ENCODE measurements at regions not wholly inside any gene's neighbourhood (a gene's known extent, or its start where the extent isn't known, plus 50 kb on each side); places are given as distances from the start of the nearest gene placed in this dataset.

DNA sequence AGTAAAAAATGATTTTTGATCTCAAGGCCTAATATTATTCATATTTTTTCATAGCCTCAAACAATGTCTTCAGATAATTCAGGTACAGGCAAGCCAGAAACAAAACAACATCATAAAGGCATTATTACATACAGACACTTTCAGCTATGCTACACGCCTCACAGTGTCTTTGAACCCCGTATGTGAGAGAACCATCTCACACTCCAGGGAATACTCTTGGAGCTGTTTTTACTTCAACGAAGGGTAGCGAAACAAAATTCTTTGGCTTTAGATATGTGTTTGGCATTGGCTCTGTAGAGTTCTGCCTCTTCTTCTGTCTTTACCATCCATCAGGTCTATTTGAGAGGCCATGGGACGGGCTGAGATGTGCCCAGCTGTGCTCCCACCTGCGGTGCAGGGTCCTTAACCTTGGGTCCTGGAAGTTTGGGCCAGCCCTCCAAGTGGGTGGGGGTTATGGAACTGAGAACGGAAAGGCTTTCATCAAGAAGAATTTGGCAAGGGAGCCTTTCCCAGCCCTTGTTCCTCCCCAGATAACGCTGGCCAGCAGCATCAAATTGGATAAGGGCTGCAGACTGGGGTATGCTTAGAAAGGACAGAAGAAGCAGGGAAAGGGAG is 276.9 kb downstream of the TCF7L2 start:
- no peak for DNase-seq (ENCODE audit: extremely low spot score)
- CTCF ChIA-PET: interaction anchor here (1.2 to 2.5 kb wide), 2 partner anchors 9 to 11 kb away, joined by 4 to 5 read pairs; no protein-coding TSS in a partner anchor
- TF ChIP-seq, protein P1, sequence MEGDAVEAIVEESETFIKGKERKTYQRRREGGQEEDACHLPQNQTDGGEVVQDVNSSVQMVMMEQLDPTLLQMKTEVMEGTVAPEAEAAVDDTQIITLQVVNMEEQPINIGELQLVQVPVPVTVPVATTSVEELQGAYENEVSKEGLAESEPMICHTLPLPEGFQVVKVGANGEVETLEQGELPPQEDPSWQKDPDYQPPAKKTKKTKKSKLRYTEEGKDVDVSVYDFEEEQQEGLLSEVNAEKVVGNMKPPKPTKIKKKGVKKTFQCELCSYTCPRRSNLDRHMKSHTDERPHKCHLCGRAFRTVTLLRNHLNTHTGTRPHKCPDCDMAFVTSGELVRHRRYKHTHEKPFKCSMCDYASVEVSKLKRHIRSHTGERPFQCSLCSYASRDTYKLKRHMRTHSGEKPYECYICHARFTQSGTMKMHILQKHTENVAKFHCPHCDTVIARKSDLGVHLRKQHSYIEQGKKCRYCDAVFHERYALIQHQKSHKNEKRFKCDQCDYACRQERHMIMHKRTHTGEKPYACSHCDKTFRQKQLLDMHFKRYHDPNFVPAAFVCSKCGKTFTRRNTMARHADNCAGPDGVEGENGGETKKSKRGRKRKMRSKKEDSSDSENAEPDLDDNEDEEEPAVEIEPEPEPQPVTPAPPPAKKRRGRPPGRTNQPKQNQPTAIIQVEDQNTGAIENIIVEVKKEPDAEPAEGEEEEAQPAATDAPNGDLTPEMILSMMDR (IDR thresholded peaks at IDR 0.05; ENCODE audit: control extremely low read depth, extremely low read depth, low read depth, missing control alignments): no peak
- POLR2A ChIA-PET: no interaction called here

DNA sequence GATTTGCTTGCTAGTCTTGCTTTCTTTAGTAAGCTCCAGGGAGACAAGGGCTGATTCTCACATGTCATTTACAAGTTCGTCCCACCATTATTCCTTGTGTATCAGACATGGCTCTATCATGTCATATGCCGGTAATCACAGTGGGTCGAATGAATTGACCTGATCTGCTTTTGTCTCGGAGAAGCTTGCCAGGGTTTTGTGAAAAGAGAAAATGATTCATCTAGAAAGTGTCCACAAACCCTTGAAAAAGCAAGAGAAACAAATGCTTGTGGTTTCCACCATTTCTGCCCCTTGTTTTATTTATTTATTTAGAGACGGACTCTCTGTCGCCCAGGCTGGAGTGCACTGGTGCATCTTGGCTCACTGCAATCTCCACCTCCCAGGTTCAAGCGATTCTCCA is 278.5 kb downstream of the TCF7L2 start:
- no peak for DNase-seq (ENCODE audit: extremely low spot score)
- TF ChIP-seq, protein P1 (IDR thresholded peaks at IDR 0.05; ENCODE audit: control extremely low read depth, extremely low read depth, low read depth, missing control alignments): no peak
- CTCF ChIA-PET: interaction anchor here (1.5 to 2.5 kb wide), 2 partner anchors 11 to 18 kb away, joined by 3 to 5 read pairs; no protein-coding TSS in a partner anchor
- POLR2A ChIA-PET: no interaction called here

DNA sequence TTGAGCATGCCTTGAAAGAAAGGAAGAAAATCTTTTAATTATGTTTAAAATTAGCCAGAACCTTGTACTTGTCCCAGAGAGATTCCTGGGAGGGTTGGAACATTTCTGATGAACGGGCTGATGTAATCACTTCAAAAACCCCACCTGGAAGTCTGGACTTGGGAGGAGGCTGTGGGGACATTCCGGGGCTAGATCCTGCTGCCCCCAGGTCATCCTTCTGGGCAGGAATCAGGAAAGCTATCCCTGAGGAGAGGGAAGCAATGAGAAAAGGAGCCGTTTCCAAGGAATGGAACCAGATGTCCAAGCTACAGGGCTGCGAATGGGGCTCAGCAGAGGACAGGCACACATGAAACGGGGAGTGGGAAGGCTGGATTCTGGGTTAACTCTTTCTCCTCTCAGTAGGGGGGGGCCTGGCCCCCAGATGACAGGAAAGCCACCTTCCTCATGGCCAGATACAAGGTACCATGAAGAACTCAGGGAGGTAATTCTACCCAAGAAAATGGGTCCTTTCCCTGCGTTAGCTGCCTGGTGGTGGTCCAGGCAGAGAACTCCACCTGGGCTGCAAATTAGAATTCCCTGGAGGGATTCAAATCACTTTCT is 280.1 kb downstream of the TCF7L2 start:
- POLR2A ChIA-PET: no interaction called here
- TF ChIP-seq, protein P1 (IDR thresholded peaks at IDR 0.05; ENCODE audit: control extremely low read depth, extremely low read depth, low read depth, missing control alignments): no peak
- no peak for DNase-seq (ENCODE audit: extremely low spot score)
- CTCF ChIA-PET: interaction anchor here (1.6 kb wide), 1 partner anchor 10 kb away, joined by 4 read pairs; no protein-coding TSS in a partner anchor

DNA sequence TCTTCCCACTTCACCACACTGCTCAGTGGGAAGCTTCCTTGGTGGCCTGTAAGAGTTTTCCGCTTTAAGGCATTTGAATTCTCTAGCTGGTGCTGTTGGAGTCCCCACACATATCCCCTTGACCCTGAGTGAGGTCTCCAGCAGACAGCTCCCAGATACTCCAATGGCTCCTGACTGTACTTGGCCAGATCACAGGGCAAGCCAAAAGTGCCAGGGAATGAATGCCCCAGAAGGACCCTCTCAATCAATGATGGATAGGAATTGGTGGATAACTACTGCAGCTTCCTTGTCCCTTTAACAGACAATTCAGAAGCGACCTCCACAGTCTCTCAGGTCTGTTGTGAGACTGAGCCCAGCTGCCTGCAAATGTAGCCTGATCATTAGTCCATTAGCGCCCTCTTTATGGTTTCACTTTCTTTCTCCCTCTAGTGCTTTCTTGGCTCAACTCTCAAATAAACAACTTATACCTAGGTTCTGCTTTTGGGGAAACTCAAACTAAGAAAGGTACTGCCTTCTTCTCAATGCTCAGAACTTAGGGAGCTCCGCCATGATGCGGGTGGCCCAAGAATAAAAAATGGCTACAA is 283.0 kb downstream of the TCF7L2 start:
- TF ChIP-seq, protein P1 (IDR thresholded peaks at IDR 0.05; ENCODE audit: control extremely low read depth, extremely low read depth, low read depth, missing control alignments): no peak
- no peak for DNase-seq (ENCODE audit: extremely low spot score)
- CTCF ChIA-PET: no interaction called here
- POLR2A ChIA-PET: no interaction called here

DNA sequence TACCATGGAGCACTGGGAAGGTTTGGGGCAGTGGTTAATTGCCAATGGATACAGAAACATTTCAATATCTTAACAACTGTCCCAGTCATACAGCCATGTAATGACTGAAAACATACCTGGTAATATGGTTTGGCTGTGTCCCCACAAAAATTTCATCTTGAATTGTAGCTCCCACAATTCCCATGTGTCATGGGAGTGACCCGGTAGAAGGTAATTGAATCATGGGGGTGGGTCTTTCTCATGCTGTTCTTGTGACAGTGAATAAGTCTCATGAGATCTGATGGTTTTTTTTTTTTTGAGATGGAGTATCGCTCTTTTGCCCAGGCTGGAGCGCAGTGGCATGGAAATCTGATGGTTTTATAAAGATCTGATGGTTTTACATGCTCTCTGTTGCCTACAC is 284.4 kb downstream of the TCF7L2 start:
- POLR2A ChIA-PET: interaction anchor here (0.5 kb wide), 1 partner anchor 355 kb away, joined by 4 read pairs; no protein-coding TSS in a partner anchor
- TF ChIP-seq, protein P1 (IDR thresholded peaks at IDR 0.05; ENCODE audit: control extremely low read depth, extremely low read depth, low read depth, missing control alignments): no peak
- no peak for DNase-seq (ENCODE audit: extremely low spot score)
- CTCF ChIA-PET: no interaction called here

DNA sequence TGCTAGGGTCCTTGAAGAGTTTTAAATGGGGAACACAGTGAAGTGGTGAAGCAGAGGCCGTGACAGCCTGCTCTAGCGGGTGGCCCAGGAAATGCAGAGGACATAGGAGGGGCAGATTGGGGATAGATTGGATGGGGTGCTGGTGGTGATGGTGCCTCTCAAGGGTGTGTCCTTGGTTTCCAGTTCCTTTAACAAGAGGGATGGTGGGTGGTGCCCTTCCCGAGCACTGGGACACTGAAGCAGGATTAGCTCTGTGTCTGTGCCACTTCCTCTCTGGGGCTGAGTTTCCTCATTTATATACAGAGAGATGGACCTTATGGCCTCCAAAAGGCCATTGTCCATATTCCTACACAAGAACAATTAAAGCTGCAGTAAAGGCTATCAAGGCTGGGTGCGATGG is 285.5 kb downstream of the TCF7L2 start:
- TF ChIP-seq, protein P1 (IDR thresholded peaks at IDR 0.05; ENCODE audit: control extremely low read depth, extremely low read depth, low read depth, missing control alignments): no peak
- ChIA-PET POLR2A (no interaction called here), CTCF (interaction anchor here (0.7 kb wide), 1 partner anchor 10 kb away, joined by 3 read pairs; no protein-coding TSS in a partner anchor)
- no peak for DNase-seq (ENCODE audit: extremely low spot score)
